DMS53 treated with DMSO at 0.1 percent for 48 hours (cell line): ENCODE measurements at regions not wholly inside any gene's neighbourhood (a gene's known extent, or its start where the extent isn't known, plus 50 kb on each side); places are given as distances from the start of the nearest gene placed in this dataset.
"Not testable (repeated sequence)": the region's sequence is repeated elsewhere in the genome, so short reads cannot be mapped to it uniquely, and the experiment has no call there.

Experiments
- DNase-seq: peaks from one replicate; lab custom pipeline; 2025; ENCODE audit not compliant: unreplicated experiment; lab: John Stamatoyannopoulos, UW

DNA sequence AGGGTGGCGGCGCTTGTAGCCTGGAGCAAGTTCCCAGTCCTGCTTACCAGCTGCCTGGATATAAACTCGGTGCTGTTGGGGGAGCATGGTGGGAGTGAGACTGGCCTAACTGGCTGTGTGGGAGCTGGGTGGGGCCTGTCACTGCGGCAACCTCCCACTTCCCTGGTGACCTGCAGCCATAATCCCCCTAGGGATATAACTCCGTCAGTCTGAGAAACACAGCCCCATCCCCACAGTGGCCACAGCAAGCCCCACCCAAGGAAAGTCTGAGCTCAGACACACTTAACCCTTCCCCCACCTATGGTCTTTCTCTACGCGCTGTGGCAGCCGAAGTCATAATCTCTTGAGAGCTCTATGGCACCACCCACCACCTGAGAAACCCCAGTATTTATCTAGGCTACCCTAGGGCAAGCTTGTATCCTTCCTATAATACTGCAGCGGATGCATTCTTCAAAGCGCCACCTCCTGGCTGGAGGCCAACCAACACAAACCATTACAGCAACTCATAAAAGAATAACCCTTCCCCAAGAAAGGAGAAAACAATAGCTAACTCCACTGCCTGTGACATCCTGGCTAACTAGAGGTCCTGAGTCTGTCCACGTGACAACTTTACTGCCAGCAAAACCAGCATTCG, 57.4 kb downstream of the ZNF648 start:
- no peak for DNase-seq

DNA sequence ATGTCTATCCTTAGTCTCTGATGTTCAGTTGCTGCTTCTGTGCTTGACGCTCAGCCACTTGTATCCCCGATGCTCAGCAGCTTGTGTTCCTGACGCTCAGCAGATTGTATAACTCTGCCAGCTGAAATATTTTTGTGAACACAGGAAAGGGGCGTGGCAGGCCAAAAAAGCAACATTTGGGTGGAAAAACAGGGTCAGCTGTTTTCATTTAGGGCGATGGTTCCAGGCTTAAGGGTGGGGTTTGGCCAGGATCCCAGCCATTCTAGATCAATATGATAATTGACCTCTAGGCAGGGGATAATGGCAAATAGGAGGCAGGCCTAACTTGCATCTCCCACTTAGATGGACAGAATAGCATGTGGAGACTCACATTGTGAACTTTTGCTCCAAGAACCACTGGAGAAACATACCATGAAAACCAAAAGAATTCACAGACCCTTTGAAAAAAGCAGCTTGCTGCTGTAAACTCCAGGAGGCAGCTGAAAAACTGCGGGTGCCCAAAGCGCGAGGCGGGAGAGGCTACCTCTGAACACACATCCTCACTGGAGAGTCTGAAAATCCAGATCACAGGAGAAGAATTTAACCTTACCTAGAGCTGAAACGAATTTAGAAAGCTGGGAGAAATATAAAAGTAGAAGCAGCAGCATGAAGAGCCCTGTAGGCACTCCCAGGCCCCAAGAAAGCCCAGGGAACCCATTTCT, 58.3 kb downstream of the ZNF648 start:
- no peak for DNase-seq

DNA sequence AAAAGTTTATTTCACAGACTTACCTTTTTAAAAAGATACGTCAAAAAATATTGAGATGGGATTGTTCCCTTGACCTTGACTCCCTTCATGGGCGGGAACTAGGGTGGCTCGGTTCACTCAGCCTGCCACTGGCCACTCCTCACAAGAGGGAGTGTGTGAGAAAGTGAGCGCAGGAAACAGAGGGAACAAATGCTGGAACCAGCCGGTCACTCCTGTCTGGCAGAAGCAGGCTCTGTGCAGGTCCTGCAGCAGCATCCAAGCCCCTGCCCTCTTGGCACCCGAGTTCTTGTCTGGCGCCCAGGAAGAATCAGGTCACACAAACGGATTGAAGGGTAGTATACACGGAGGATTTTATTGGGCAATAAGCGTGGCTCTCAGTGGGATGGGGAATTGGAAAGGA, 58.9 kb downstream of the ZNF648 start:
- no peak for DNase-seq

DNA sequence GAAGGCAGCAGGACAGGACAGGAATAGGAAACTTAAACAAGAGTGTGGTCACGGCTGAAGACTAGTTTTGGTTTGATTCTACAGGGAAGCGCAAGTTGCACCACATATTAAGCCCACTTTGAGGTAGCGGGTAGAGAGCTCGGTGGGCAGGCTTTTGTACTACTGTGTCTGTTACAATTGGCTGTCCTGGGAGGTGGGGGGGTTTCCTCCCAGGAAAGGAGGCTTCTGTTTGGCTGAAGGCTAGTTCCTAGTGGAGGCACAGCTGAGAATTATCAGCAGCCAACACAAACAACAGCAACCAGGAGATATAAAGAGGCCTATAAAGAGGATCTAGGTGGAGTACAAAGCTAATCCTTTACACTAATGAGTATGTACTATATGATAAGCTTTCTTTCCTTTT, 62.7 kb downstream of the ZNF648 start:
- DNase-seq, result no peak

DNA sequence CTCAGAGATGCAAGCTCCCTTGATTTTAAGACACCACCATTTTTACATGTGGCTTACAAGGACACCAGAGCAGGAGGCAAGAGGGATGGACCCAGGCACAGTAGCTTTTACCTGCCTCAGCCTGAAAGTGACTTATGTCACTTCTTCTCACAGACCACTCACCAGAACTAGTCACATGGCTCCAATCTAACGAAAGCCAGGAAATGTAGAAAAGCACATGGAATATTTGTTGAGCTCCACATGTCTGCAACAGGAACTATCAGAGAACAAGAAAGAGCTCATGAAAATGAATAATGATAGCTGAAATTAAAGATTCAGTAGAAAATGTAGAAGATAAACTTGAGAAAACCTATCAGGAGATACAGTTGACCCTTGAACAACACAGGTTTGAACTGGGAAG, 69.4 kb downstream of the ZNF648 start:
- DNase-seq, result no peak

DNA sequence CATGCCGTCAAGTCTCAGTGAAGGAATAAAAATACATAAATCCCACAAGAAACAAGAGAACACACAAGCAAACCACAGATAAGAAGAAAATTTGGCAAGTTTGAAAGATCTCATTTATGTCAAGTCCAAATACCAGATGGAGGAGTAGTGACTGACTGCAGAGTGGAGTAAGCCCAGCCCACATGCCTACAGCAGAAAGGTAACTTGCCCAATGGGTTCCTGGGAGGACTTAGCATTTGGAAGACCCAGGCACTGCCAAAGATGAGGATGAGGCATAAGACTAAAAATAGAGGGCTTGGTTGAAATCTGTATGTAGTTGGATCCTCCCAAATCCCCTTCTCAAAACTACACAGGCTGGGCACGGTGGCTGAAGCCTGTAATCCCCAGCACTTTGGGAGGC, 70.8 kb downstream of the ZNF648 start:
- no peak for DNase-seq

DNA sequence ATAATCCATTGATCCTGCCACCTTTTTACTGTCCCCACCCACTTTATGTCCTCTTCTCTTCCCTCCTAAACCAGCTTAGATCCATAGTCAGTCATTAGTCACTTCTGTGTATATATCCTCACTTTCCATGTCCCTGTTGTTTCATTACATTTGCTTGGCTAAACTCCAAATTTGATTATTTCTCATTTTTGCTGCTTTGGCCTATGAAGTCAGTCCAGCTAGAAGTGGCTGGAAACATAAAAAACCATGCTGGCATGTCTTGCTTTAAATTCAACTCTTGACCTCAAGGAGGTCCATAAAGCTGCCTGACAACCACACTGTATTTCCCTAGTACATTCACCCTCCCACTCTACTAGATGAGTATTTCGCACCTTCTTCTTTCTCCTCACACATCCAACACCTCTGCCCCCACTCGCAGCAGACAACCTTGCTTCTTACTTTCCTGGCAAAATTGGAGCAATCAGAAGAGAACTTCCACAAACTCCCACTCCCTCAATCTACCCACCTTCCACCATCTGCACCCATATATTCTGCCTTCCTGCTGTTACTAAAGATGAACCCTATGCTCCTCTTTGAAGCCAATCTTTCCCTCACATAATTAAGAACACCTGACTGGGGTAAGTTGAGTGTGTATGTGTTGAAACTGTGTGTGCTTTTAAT, 72.1 kb downstream of the ZNF648 start:
- DNase-seq, result no peak

DNA sequence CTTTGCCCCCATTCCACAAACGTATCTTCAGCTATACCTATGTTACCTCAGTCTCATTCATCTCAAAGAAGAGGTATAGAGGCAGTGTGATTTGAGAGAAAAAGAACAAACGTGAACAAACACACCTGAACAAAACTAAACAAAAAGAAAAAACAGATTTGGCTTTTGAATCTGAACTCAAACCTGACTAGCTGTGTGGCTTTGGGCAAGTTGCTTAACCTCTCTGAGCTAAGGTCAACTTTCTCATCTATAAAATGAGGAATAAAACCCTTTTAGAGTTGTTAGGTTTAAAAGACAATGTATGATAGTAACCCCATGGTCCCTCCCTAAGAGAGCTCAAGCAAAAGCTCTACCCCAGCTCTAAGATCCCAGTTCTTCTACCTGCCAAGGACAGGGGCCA, 73.5 kb downstream of the ZNF648 start:
- no peak for DNase-seq

DNA sequence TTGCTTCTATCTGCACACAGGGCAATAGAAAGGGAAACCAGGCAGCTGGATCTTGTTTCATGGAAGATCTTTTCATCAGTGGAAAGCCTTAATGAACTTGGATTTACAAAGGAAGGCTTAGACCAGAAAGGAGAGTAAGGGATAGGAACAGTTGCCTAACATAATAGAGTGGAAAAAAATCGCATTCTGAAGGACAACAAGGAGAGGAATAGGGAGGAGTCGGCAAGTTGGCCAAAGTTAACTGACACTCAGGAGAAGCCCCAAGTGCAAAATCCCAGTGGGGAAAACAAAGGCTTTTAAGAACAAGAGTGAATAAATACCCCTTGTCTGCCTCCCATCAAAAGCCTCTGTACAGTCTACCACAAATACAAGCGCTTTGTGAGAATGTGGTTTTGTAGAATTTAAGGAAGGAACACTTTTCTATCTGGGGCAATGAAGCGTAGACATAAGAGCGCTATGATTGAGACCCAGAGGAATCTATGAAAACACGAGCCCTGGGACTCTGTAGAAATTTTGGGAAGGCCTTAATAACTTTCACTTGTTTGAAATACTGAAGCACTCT, 74.1 kb downstream of the ZNF648 start:
- DNase-seq, result no peak

DNA sequence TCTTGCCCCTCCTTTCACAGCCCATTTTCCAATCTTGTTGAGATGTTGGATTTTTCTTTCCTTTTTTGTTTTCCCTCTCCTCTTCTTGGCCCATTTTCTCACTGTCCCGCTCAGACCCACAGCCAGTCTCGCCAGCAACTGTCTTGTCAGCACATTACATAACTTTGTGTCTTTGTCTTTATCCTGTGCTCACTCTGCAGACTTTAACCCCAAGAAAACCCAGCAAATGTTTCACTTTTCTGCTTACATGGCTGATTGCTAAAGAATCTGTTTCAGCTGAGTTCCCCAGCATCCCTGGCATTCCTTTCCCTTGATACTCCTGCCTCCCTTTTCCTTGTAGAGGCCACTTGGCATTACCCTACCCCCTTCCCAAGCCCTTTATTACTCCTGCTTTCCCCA, 74.6 kb downstream of the ZNF648 start:
- DNase-seq, result no peak

DNA sequence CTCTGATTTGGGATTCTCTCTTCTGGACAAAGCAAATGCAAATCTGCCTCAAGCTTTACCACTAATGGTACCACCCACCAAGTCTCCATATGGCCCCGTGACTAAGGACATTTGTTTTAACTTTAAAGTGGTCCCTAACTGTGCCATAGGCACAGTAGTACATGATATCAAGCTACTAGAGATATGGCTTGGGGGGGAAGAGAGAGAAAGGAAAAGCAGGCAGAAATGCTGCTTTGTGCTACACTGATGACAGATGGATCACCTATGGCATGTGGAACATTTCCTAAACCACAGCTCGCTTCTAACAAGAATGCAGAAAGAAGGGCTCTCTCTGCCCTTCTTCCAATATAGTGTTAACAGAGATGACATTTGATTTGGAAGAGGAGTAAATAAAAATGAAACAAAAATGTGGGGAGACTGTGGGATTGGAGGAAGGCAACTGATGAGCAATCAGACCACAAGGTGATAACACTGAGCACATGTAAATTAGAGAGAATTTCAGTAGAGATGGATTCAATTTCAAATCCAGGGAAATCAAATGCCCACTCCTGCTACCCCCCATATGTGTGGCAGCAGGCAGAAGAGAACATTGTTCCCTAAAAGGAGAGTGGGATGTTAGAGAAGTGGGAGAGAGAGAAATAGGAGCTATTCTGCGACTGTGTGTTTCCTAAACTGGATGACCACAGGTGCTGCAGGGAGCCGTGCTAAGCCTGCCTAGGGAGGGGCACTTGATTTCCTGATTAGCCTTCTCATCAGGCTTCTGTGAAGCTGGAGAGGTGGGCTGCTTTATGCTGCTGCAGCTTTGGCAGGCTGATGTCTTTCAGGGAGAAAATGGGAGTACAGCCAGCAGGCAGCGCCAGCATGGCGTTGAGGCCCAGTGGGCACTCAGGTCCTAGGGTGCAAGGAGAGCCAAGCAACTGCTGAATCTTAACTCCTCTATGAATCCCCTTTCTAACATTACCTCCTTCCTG, 75.3 kb downstream of the ZNF648 start:
- no peak for DNase-seq

DNA sequence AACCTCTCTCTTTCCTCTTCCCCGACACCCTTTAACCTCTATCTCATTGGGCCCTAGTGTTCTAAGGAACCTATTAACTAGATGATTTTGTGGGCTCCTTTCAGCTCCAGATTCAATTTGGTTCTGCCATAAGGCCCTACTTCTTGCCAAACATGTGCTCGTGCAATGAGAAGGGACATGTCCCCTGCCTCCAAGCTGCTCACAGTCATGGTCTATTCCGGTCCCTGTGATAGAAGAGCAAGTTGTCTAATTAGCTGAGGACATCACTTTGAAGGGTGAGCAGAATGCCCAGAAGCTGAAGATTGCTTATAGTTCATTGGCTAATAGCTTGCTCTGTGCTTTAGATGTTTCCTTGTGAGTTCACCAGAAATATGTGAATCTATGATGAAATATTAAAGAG, 76.2 kb downstream of the ZNF648 start:
- no peak for DNase-seq

DNA sequence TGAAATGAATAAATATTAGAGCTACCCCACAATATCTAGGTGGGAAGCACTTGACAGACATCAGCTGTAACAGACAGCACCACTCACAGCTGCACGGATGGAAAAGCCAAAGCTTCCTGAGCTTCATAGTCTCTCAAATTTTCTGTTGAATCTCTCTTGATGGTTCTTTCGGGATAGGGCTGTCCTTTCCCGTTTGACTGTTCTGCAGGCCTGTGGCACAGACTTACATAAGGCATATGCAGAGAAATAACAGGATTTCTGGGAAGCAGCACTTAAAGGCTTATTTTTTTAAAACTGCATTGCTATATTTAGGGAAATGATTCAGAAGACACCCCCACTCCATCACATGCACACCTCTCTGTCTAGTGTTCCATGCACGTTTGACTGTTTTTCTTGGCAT, 77.5 kb downstream of the ZNF648 start:
- no peak for DNase-seq

DNA sequence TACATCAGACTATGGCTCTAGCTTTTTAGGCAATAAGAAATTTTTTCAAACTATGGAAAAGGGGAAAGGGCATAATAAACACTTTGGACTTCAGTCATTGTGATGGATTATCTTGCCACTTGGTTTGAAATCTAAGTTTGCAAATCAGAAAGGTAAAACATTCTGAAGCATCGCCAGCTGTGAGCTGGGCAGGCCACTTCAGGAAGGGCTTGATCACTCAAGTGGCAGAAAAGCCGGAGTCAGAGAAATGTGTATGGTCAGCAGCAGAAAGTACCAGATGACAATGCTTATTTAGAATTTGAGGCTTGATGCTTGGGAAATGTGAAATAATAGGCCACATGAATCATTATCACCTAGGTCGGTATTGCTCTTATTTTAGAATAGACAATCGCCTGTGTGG, 79.7 kb downstream of the ZNF648 start:
- DNase-seq, result no peak

DNA sequence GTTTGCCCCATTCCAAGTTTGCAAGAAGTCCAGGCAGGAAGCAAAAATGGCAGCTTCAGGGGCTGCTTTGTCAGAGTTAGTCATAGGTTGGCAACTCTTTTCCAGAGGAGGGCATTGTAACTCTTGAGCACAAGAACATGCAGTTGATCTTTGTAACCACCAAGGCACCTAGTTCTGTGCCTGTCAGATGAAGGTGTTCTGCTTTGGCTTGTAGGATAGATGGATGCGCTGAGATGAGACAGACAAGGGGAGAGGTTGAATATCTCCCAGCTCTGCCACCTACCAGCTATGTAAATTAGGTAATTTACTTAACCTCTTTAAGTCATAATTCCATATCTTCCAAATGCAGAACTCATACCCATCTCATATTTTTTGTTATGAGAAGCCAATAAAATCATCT, 89.3 kb downstream of the ZNF648 start:
- DNase-seq, result no peak

DNA sequence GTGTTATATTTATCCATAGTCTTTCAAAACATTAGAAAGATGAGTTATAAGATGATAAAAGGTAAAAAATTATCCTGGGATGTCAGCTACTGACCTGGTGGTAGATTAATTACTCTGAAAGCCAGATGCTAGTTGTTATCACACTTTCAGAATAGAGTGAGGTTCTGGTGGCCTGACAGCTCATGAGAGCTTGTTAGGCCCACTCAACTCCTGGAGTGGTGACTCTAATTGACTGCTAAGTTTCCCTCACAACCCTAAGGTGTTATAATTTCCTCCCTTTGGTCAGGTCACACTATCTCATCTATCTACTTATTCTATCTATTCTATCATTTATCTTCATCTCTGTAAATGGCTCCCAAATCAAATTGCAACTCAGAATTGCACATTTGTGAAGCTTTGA, 90.1 kb downstream of the ZNF648 start:
- DNase-seq, result no peak

DNA sequence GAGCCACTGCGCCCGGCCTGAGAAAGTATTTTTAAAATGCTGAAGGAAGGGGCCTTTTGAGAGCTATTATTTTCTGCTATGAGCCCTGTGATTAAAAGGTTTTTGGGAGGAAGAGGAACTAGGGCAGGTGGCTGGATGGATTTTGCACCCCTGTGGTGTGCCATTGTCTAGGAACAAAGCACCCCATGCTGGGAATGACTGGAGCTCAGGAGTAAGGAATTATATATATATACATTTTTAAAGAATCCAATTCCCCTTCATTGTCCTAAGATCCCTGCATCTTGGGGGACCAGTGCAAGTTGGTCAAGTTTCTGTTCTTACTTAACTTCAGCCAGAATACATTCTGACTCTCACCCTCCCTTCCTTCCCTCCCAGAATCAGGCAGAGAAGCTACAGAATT, 91.6 kb downstream of the ZNF648 start:
- DNase-seq, result no peak

DNA sequence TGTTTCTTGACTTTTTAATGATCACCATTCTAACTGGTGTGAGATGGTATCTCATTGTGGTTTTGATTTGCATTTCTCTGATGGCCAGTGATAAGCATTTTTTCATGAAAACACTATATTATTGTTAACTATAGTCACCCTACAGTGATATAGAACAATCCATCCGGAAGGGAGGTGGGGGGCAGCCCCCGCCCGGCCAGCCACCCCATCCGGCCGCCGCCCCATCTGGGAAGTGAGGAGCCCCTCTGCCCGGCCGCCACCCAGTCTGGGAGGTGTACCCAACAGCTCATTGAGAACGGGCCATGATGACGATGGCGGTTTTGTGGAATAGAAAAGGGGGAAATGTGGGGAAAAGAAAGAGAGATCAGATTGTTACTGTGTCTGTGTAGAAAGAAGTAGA, 106.8 kb downstream of the ZNF648 start:
- DNase-seq, result not testable (repeated sequence)

DNA sequence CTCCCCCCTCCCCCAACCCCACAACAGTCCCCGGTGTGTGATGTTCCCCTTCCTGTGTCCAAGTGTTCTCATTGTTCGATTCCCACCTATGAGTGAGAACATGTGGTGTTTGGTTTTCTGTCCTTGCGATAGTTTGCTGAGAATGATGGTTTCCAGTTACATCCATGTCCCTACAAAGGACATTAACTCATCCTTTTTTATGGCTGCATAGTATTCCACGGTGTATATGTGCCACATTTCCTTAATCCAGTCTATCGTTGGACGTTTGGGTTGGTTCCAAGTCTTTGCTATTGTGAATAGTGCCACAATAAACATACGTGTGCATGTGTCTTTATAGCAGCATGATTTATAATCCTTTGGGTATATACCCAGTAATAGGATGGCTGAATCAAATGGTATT, 107.3 kb downstream of the ZNF648 start:
- not testable (repeated sequence) for DNase-seq

DNA sequence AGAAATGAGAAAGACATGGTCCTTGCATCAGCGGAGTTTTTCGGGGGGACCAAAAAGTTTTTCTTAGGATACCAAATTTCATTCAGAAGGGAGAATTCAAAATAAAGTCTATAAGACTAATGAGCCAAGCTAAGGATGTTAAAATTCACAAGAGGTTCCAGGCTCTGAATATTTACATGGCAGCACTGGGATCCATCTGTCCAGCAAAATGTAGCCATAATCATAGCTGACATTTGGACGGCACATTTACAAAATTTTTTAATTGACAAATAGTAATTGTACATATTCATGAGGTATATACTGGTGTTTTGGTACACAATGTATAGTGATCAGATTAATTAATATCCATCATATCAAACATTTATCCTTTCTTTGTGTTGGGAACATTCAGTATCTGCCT, 107.9 kb downstream of the ZNF648 start:
- DNase-seq, result no peak

DNA sequence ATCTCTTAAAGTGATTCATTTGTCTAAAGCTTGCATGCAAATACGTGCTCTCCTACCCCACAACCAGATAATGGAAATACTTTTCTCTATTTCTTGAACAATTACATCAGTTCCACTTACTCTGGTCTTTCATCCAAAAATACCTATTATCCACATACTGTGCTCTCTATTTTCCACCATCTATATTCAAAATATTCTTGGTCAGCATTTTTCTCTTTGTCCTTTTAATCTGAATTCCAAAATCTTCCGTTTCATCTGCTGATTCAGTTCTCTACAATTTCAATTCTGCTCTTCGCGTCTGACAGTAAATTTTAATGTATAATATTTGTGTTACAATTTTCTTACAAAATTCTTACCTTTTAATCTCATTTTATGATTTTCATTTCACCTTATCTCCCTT, 110.3 kb downstream of the ZNF648 start:
- DNase-seq, result no peak
